WTC11 (cell line): ENCODE measurements at regions not wholly inside any gene's neighbourhood (a gene's known extent, or its start where the extent isn't known, plus 50 kb on each side); places are given as distances from the start of the nearest gene placed in this dataset.

Experiments used
- ESRRA ChIP-seq: sonication (generic); formaldehyde crosslinking; IDR thresholded peaks from 2 replicates; pipeline ENCODE4 v1.8.1; 2022; ENCODE audit warnings: mild to moderate bottlenecking, missing genetic modification reagents, borderline replicate concordance
- FOXK1 ChIP-seq: sonication (generic); formaldehyde crosslinking; IDR thresholded peaks from 2 replicates; pipeline ENCODE4 v1.8.0; 2022; ENCODE audit warnings: mild to moderate bottlenecking, moderate library complexity, missing genetic modification reagents
- SMAD4 ChIP-seq: sonication (generic); formaldehyde crosslinking; IDR thresholded peaks from 2 replicates; pipeline ENCODE4 v1.8.0; 2022; ENCODE audit warnings: mild to moderate bottlenecking, missing genetic modification reagents
- TP53 ChIP-seq: sonication (generic); formaldehyde crosslinking; IDR thresholded peaks from 2 replicates; pipeline ENCODE4 v1.8.1; 2023; ENCODE audit warnings: mild to moderate bottlenecking, missing genetic modification reagents
- TF ChIP-seq, protein P1 (sequence below): sonication (generic); formaldehyde crosslinking; IDR thresholded peaks from 2 replicates; pipeline ENCODE4 v1.8.0; 2022; ENCODE audit warnings: mild to moderate bottlenecking, missing genetic modification reagents

DNA sequence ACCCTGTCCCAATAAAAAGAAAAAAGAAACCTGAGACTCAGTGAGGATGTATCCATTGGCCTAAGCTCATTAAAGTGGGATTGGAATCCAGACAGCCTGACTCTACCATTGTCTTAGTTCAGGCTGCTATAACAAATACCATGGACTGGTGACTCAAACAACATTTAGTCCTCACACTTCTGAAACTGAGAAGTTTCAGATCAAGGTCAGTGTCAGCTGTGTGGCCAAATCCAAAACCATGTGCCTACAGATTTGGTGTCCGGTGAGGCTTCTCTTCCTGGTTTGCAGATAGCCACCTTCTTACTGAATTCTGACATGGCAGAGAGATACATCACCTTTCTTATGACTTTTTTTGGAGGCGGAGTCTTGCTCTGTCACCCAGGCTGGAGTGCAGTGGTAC, 53.3 kb upstream of the KDM8 start:
- TF ChIP-seq FOXK1 (CRISPR knock-in tag) (no peak), SMAD4 (CRISPR knock-in tag) (no peak), TP53 (CRISPR knock-in tag) (no peak), ESRRA (CRISPR knock-in tag) (no peak)
- TF ChIP-seq, protein P1, sequence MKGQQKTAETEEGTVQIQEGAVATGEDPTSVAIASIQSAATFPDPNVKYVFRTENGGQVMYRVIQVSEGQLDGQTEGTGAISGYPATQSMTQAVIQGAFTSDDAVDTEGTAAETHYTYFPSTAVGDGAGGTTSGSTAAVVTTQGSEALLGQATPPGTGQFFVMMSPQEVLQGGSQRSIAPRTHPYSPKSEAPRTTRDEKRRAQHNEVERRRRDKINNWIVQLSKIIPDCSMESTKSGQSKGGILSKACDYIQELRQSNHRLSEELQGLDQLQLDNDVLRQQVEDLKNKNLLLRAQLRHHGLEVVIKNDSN (CRISPR knock-in tag): no peak
